K562 (cell line): ENCODE measurements at regions not wholly inside any gene's neighbourhood (a gene's known extent, or its start where the extent isn't known, plus 50 kb on each side); places are given as distances from the start of the nearest gene placed in this dataset.

Experiments
- ATAC-seq: fragments of 200-7000 bp; cut with Tn5 transposase; 3 replicates; pipeline ENCODE4 v1.9.1; 2020; ENCODE audit warnings: moderate library complexity
- BruUV-seq: library from RNA; stranded (reverse); fragments of 400-500 nt; replicated peaks from 2 replicates; lab custom pipeline; 2021; lab: Mats Ljungman, UMichigan
- CTCF ChIA-PET: fragments of 300-600 bp; formaldehyde crosslinking; extraction: SDS; loops from one replicate; lab custom pipeline; 2021; ENCODE audit warnings: low intra/inter-chr PET ratio; lab: Yijun Ruan, JAX
- POLR2A ChIA-PET: fragments of 300-600, 350-650 bp; sonication (Branson Sonifier 250); formaldehyde crosslinking; extraction: SDS; loops from one replicate; lab custom pipeline; 2021; ENCODE audit warnings: antibody characterized with exemption, inconsistent platforms; lab: Yijun Ruan, JAX
- DNase-seq, 4 experiments: peaks; one replicate each; pipeline versions ENCODE4 v3.0.0 to v3.0.0-alpha.2; 2011 to 2018; ENCODE audit warnings: low spot score in 3 of 4, mixed read lengths in 3 of 4; ENCODE audit errors: extremely low read depth in 1 of 4
- FAIRE-seq: peaks from 2 replicates; lab custom pipeline; 2011; peaks lifted over from hg19 to GRCh38; lab: Jason Lieb, UNC
- H2AFZ ChIP-seq: 2 replicates; pipeline ENCODE4 v1.6.0; 2011; ENCODE audit warnings: low read depth, low read length, control low read depth, inconsistent platforms
- H3K27ac ChIP-seq: fragments of 200-600 bp; 3 replicates; pipeline ENCODE4 v1.8.0; 2011; ENCODE audit warnings: low read depth, mild to moderate bottlenecking, control low read depth, inconsistent platforms, low read length, moderate library complexity, mixed read lengths; ENCODE audit errors: extremely low read depth
- H3K27me3 ChIP-seq, 2 experiments: fragments of 300-600 bp in 1 of 2; 2 replicates in 1 of 2; 3 replicates in 1 of 2; pipeline versions ENCODE4 v1.6.0 to v1.8.0; 2011; ENCODE audit warnings: inconsistent platforms in 2 of 2, low read length in 2 of 2, mild to moderate bottlenecking in 1 of 2, mixed read lengths in 1 of 2, moderate library complexity in 1 of 2; ENCODE audit not compliant: control insufficient read depth in 2 of 2, insufficient read depth in 2 of 2
- H3K36me3 ChIP-seq: fragments of 300-600 bp; 3 replicates; pipeline ENCODE4 v1.8.0; 2011; ENCODE audit warnings: mild to moderate bottlenecking, low read length, inconsistent platforms; ENCODE audit not compliant: control insufficient read depth, insufficient read depth
- H3K4me1 ChIP-seq, 2 experiments: fragments of 200-600 bp in 1 of 2; replicated peaks in 1 of 2; 2 replicates in 1 of 2; 3 replicates in 1 of 2; pipeline versions ENCODE4 v1.5.1 to v1.8.0; 2011; ENCODE audit warnings: inconsistent platforms in 2 of 2, low read length in 2 of 2, mild to moderate bottlenecking in 1 of 2, mixed read lengths in 1 of 2, moderate library complexity in 1 of 2; ENCODE audit not compliant: control insufficient read depth in 2 of 2, insufficient read depth in 2 of 2
- H3K4me2 ChIP-seq: 2 replicates; pipeline ENCODE4 v1.6.1; 2011; ENCODE audit warnings: low read length, control low read depth, inconsistent platforms, mixed read lengths; ENCODE audit not compliant: insufficient read depth
- H3K4me3 ChIP-seq: fragments of 200-600 bp; sonication (generic), shearing (Covaris generic); 2 replicates; pipeline ENCODE4 v1.5.1; 2016; ENCODE audit warnings: control low read depth, inconsistent platforms
- H3K79me2 ChIP-seq: fragments of 200-600 bp; 3 replicates; pipeline ENCODE4 v1.8.0; 2011; ENCODE audit warnings: low read length, inconsistent platforms; ENCODE audit not compliant: control insufficient read depth, insufficient read depth
- H3K9ac ChIP-seq, 2 experiments: 2 replicates each; pipeline versions ENCODE4 v1.6.0 to v1.6.1; 2011; ENCODE audit warnings: low read depth in 2 of 2, low read length in 2 of 2, control low read depth in 1 of 2, inconsistent platforms in 1 of 2, mild to moderate bottlenecking in 1 of 2, mixed read lengths in 1 of 2; ENCODE audit not compliant: insufficient read depth in 1 of 2
- H3K9me1 ChIP-seq: one replicate; pipeline ENCODE4 v1.6.0; 2011; ENCODE audit warnings: inconsistent platforms, mild to moderate bottlenecking, low read length, moderate library complexity; ENCODE audit not compliant: control insufficient read depth, insufficient read depth
- H3K9me3 ChIP-seq: replicated peaks from 2 replicates; pipeline ENCODE4 v1.5.1; 2011; ENCODE audit warnings: low read depth, low read length, inconsistent platforms; ENCODE audit not compliant: control insufficient read depth, insufficient read depth
- H4K20me1 ChIP-seq: replicated peaks from 2 replicates; pipeline ENCODE4 v1.6.1; 2011; ENCODE audit warnings: low read length, inconsistent platforms, mixed read lengths; ENCODE audit not compliant: control insufficient read depth, insufficient read depth
- CC2D1A ChIP-seq: fragments of 450-650 bp; IDR thresholded peaks from 2 replicates; pipeline ENCODE4 v1.6.1; 2017; ENCODE audit warnings: mild to moderate bottlenecking
- ERF ChIP-seq: fragments of 450-650 bp; formaldehyde crosslinking; IDR thresholded peaks from 2 replicates; pipeline ENCODE4 v1.4.0; 2020; ENCODE audit warnings: mild to moderate bottlenecking, mixed read lengths
- MXD1 ChIP-seq: fragments of 250-450 bp; sonication (Bioruptor Pico); IDR thresholded peaks from 2 replicates; pipeline ENCODE4 v1.8.0; 2021; ENCODE audit warnings: borderline replicate concordance, mild to moderate bottlenecking, moderate library complexity; ENCODE audit not compliant: poor library complexity, severe bottlenecking
- NRF1 ChIP-seq, 2 experiments: fragments of 450-650 bp; IDR thresholded peaks in 1 of 2; conservative IDR thresholded peaks in 1 of 2; 2 replicates each; pipeline ENCODE4 v1.6.1; 2014; ENCODE audit warnings: mild to moderate bottlenecking in 2 of 2
- POLR2AphosphoS2 ChIP-seq: IDR thresholded peaks from 2 replicates; pipeline ENCODE4 v1.6.1; 2012; ENCODE audit warnings: low read length, improper control_type of control experiment
- YY1 ChIP-seq, 3 experiments: IDR thresholded peaks; 2 replicates each; pipeline ENCODE4 v1.6.1; 2011; ENCODE audit warnings: low read length in 2 of 3, mild to moderate bottlenecking in 2 of 3, moderate library complexity in 2 of 3, borderline replicate concordance in 1 of 3, control low read depth in 1 of 3, low read depth in 1 of 3; ENCODE audit not compliant: insufficient read depth in 3 of 3, insufficient replicate concordance in 2 of 3, control insufficient read depth in 1 of 3, insufficient read length in 1 of 3; ENCODE audit errors: extremely low read depth in 1 of 3
- ZNF584 ChIP-seq: fragments of 200-800 bp; sonication (Bioruptor generic); IDR thresholded peaks from 2 replicates; pipeline ENCODE4 v1.6.1; 2016; ENCODE audit warnings: low read depth, mild to moderate bottlenecking, missing genetic modification characterization, missing compliant biosample characterization
- ZNF717 ChIP-seq: fragments of 250-450 bp; sonication (Bioruptor Pico); IDR thresholded peaks from 2 replicates; pipeline ENCODE4 v1.5.0; 2021
- WGBS: fragments of 100-300 bp; shearing (Covaris generic); methylation state at CpG from one replicate; pipeline ENCODE4 v1.1.6; 2016; ENCODE audit warnings: low coverage, mixed read lengths; ENCODE audit not compliant: insufficient coverage; ENCODE audit errors: missing lambda C conversion rate; 5-methylcytosine and 5-hydroxymethylcytosine counted together
- in situ Hi-C: fragments of 300-500 bp; cut with MboI; formaldehyde crosslinking; loops from 4 replicates; pipeline ENCODE4 v1.15.0; 2018; ENCODE audit warnings: inconsistent platforms, mixed read lengths
- intact Hi-C: fragments of 100-400 bp; cut with micrococcal nuclease; formaldehyde crosslinking; loops from 2 replicates; pipeline ENCODE4 v1.14.2; 2022
- TF ChIP-seq, protein P1 (sequence below): sonication (generic); formaldehyde crosslinking; IDR thresholded peaks from 2 replicates; pipeline ENCODE4 v1.8.1; 2023; ENCODE audit warnings: mild to moderate bottlenecking, missing genetic modification reagents
- TF ChIP-seq, protein P2 (sequence below), 2 experiments: fragments of 450-650 bp; formaldehyde crosslinking in 1 of 2; IDR thresholded peaks; 2 replicates each; pipeline versions ENCODE4 v1.4.0 to v1.6.1; 2014 to 2020; ENCODE audit warnings: mild to moderate bottlenecking in 2 of 2, borderline replicate concordance in 1 of 2, low read depth in 1 of 2

DNA sequence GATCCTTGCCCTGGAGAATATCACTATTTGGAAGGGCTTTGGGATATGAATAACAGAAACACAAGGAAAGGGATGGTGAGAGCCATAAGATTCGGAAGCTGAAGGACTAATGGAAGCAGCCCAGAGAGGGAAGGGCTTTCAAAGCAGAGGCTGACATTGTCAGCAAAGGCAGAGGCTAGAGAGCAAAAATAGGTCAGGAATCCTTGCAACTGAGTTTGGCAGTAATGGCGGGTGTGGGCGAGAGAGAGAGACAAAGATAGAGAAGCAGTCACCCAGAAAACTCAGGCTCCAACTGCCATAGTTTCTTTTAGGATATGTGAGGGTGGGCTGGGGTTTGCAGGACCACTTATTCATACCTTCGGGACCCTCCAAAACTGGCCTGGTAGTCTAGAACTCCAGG lies 248.6 kb downstream of the OPA1 start:
- ChIA-PET CTCF (no interaction called here), POLR2A (interaction anchor here (0.6 to 3.7 kb wide), 7 partner anchors 11 to 300 kb away, joined by 3 to 15 read pairs (median 6); partner anchors contain the start of gene HES1)
- DNase-seq = no peak
- TSS peak; percentile 16 for BruUV-seq
- ATAC-seq = no peak
- H3K9me1 ChIP-seq = no peaks in the 10 kb centered on the region
- peaks cover 5% of the 10 kb centered on the region; the same call in 2 of the 3 replicates for H3K36me3 ChIP-seq
- WGBS = 44% methylated on average over 4 of the region's 4 CpGs
- peak overlapping the region; percentile 80 to 89; a peak in 3 of 4 replicates for H3K9ac ChIP-seq
- H3K27me3 ChIP-seq = no peaks in the 10 kb centered on the region
- in situ Hi-C loops (no loop called here), intact Hi-C loops (loop anchor here (5.0 kb wide), 1 partner anchor 46 kb away; no protein-coding TSS in a partner anchor)
- H3K9me3 ChIP-seq = peaks cover 13% of the 10 kb centered on the region
- H3K4me2 ChIP-seq = peak overlapping the region; percentile 89
- peaks cover 7% of the 10 kb centered on the region; the same call in 2 of the 3 replicates for H3K79me2 ChIP-seq
- H4K20me1 ChIP-seq = no peaks in the 10 kb centered on the region
- FAIRE-seq = no peak
- no peak overlapping the region for H3K4me3 ChIP-seq
- peak overlapping the region; percentile 94 for H2AFZ ChIP-seq
- peak overlapping the region; percentile 95 for H3K27ac ChIP-seq
- H3K4me1 ChIP-seq = peaks cover 26 to 64% of the 10 kb centered on the region in 2 experiments
- TF ChIP-seq ERF (CRISPR knock-in tag) = 0 out of 2 replicates have a peak, but pooled peaks have one; percentile 17
- TF ChIP-seq ZNF584 (CRISPR knock-in tag) = no peak
- TF ChIP-seq, protein P1, sequence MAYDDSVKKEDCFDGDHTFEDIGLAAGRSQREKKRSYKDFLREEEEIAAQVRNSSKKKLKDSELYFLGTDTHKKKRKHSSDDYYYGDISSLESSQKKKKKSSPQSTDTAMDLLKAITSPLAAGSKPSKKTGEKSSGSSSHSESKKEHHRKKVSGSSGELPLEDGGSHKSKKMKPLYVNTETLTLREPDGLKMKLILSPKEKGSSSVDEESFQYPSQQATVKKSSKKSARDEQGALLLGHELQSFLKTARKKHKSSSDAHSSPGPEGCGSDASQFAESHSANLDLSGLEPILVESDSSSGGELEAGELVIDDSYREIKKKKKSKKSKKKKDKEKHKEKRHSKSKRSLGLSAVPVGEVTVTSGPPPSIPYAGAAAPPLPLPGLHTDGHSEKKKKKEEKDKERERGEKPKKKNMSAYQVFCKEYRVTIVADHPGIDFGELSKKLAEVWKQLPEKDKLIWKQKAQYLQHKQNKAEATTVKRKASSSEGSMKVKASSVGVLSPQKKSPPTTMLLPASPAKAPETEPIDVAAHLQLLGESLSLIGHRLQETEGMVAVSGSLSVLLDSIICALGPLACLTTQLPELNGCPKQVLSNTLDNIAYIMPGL = no peak
- no peak for TF ChIP-seq CC2D1A
- no peak for TF ChIP-seq ZNF717 (CRISPR knock-in tag)
- no peak for TF ChIP-seq POLR2AphosphoS2
- TF ChIP-seq NRF1 (conservative IDR thresholded peaks at IDR 0.05 in 1 of 2, IDR thresholded peaks at IDR 0.05 in 1 of 2) = 0 out of 4 replicates have a peak, but pooled peaks of 1 of the 2 experiments have one; percentile 2
- TF ChIP-seq YY1 (IDR thresholded peaks at IDR 0.05; ENCODE audit: borderline replicate concordance in 1 of 3, control insufficient read depth in 1 of 3, extremely low read depth in 1 of 3, insufficient read depth in 3 of 3, insufficient read length in 1 of 3, insufficient replicate concordance in 2 of 3, low read depth in 1 of 3, low read length in 2 of 3) = peak in 1 of 3 experiments; percentile 10
- TF ChIP-seq, protein P2, sequence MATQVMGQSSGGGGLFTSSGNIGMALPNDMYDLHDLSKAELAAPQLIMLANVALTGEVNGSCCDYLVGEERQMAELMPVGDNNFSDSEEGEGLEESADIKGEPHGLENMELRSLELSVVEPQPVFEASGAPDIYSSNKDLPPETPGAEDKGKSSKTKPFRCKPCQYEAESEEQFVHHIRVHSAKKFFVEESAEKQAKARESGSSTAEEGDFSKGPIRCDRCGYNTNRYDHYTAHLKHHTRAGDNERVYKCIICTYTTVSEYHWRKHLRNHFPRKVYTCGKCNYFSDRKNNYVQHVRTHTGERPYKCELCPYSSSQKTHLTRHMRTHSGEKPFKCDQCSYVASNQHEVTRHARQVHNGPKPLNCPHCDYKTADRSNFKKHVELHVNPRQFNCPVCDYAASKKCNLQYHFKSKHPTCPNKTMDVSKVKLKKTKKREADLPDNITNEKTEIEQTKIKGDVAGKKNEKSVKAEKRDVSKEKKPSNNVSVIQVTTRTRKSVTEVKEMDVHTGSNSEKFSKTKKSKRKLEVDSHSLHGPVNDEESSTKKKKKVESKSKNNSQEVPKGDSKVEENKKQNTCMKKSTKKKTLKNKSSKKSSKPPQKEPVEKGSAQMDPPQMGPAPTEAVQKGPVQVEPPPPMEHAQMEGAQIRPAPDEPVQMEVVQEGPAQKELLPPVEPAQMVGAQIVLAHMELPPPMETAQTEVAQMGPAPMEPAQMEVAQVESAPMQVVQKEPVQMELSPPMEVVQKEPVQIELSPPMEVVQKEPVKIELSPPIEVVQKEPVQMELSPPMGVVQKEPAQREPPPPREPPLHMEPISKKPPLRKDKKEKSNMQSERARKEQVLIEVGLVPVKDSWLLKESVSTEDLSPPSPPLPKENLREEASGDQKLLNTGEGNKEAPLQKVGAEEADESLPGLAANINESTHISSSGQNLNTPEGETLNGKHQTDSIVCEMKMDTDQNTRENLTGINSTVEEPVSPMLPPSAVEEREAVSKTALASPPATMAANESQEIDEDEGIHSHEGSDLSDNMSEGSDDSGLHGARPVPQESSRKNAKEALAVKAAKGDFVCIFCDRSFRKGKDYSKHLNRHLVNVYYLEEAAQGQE (IDR thresholded peaks at IDR 0.05; ENCODE audit: borderline replicate concordance) = no peak
- TF ChIP-seq, protein P2 (CRISPR knock-in tag; IDR thresholded peaks at IDR 0.05; ENCODE audit: low read depth) = no peak
- no peak for TF ChIP-seq MXD1
